AG08396 (cell line): ENCODE measurements at regions not wholly inside any gene's neighbourhood (a gene's known extent, or its start where the extent isn't known, plus 50 kb on each side); places are given as distances from the start of the nearest gene placed in this dataset.

Experiments used
- DNase-seq: peaks from one replicate; pipeline ENCODE4 v3.0.0; 2012; ENCODE audit warnings: low spot score, mixed read lengths

- no peak for DNase-seq
These were observed 788.6 kb upstream of the NOVA1 start for GRCh38 chr14:27386391-27386790.

- DNase-seq: no peak
These were observed 789.6 kb upstream of the NOVA1 start for GRCh38 chr14:27387463-27387862.

- no peak for DNase-seq
These were observed 791.6 kb upstream of the NOVA1 start for GRCh38 chr14:27389402-27389801.

GRCh38 chr14:27390155-27390554, 792.3 kb upstream of the NOVA1 start:
- DNase-seq: no peak

GRCh38 chr14:27391331-27391730, 793.5 kb upstream of the NOVA1 start:
- DNase-seq: no peak

- no peak for DNase-seq
These were observed 794.3 kb upstream of the NOVA1 start for GRCh38 chr14:27392153-27392552.

- DNase-seq: no peak
These were observed 812.1 kb upstream of the NOVA1 start for GRCh38 chr14:27409944-27410343.

- DNase-seq: no peak
These were observed 813.1 kb upstream of the NOVA1 start for GRCh38 chr14:27410981-27411380.

GRCh38 chr14:27427796-27428195, 830.0 kb upstream of the NOVA1 start:
- DNase-seq: no peak

- DNase-seq: no peak
These were observed 838.3 kb upstream of the NOVA1 start for GRCh38 chr14:27435923-27436670.

GRCh38 chr14:27484633-27485032, 886.8 kb upstream of the NOVA1 start:
- no peak for DNase-seq

GRCh38 chr14:27485193-27485592, 887.4 kb upstream of the NOVA1 start:
- no peak for DNase-seq

GRCh38 chr14:27506272-27506671, 908.4 kb upstream of the NOVA1 start:
- no peak for DNase-seq

- no peak for DNase-seq
These were observed 930.5 kb upstream of the NOVA1 start for GRCh38 chr14:27528328-27528727.

- no peak for DNase-seq
These were observed 938.9 kb upstream of the NOVA1 start for GRCh38 chr14:27536748-27537147.

GRCh38 chr14:27546111-27546510, 948.3 kb upstream of the NOVA1 start:
- DNase-seq: no peak

GRCh38 chr14:27553790-27554189, 956.0 kb upstream of the NOVA1 start:
- no peak for DNase-seq

- DNase-seq: no peak
These were observed 959.6 kb upstream of the NOVA1 start for GRCh38 chr14:27557445-27557844.

GRCh38 chr14:27559848-27560247, 962.0 kb upstream of the NOVA1 start:
- no peak for DNase-seq

- no peak for DNase-seq
These were observed 969.1 kb upstream of the NOVA1 start for GRCh38 chr14:27566843-27567382.

GRCh38 chr14:27573018-27573417, 975.2 kb upstream of the NOVA1 start:
- DNase-seq: no peak

GRCh38 chr14:27587103-27587502, 989.3 kb upstream of the NOVA1 start:
- no peak for DNase-seq

- DNase-seq: no peak
These were observed 1007.4 kb upstream of the NOVA1 start for GRCh38 chr14:27605282-27605681.

- no peak for DNase-seq
These were observed 1010.5 kb upstream of the NOVA1 start for GRCh38 chr14:27608377-27608776.
